ENCODE measurements at regions not wholly inside any gene's neighbourhood (a gene's known extent, or its start where the extent isn't known, plus 50 kb on each side); places are given as distances from the start of the nearest gene placed in this dataset.

- DNase-seq (ENCODE audit: low spot score): no peak
- intact Hi-C loops (cut with DNase I): no loop called here
These were observed 543.5 kb downstream of the LMO4 start for GRCh38 chr1:87872189-87872588.

DNA sequence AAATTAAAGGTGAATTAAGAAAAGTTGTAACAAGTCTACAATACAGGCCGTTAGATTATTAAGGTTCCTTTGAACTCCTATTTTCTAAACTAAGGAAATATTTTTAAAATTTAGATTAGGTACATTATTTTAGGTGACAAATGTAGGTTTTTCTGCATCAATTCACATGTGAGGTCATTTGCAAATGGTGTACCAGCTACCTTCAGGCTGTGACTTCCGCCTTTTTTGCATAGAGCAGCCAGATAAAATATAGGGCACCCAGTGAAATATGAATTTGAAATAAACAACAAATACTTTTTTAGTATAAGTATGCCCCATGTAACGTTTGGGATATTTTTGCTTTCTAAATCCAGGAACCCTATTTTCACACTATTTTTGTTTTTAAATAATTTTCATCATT is 544.0 kb downstream of the LMO4 start:
- intact Hi-C loops (cut with DNase I): no loop called here
- no peak for DNase-seq (ENCODE audit: low spot score)

- intact Hi-C loops (cut with DNase I): no loop called here
These were observed 550.2 kb downstream of the LMO4 start for GRCh38 chr1:87878873-87879272.

GRCh38 chr1:87880098-87880760 is 551.5 kb downstream of the LMO4 start:
- intact Hi-C loops (cut with DNase I): loop anchor here in 1 of 2 donors (5.0 kb wide), 1 partner anchor 827 kb away; no protein-coding TSS in a partner anchor
- DNase-seq (ENCODE audit: low spot score): no peak

More at GRCh38 chr1:87878873-87879272, 550.2 kb downstream of the LMO4 start:
- no peak for DNase-seq (ENCODE audit: low spot score)

DNA sequence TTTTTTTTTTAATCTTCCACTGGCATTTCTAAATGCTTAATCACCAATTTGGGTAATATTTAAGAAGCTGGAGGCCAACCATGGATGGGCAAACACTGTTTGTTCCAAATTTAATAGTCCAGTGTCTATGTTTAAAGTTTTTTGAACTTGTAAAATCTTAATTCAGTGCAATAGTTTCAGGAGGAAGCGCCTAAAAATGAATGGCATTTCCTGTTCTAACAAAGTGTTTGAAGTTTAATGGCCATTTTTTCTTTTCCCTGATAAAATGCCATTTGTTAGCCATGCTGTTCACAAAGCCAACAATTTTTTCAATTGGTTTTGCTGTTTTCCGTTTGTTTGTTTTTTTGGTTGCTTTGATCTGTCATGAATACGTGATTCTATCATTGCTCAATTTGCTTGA is 552.1 kb downstream of the LMO4 start:
- intact Hi-C loops (cut with DNase I): loop anchor here in 1 of 2 donors (5.0 kb wide), 1 partner anchor 827 kb away; no protein-coding TSS in a partner anchor
- DNase-seq (ENCODE audit: low spot score): no peak

DNA sequence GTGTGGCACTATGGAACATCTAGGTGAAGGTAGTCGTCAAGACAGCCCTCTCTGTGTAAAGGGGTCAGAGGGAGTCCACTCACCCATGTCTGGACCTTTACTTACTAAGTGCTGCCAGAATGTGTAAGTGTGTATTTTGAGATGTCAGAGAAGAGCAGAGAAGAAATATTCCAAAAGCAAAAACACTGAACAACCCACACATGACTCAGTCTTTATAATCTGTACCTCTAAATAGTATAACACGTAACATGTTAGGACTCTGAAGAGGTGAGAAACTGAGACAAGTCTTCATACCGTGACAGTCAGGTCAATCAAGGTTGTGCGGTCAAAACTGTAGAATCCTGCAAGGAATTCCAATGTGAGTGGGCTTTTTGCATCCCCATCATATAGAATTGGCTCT is 555.2 kb downstream of the LMO4 start:
- no peak for DNase-seq (ENCODE audit: low spot score)
- intact Hi-C loops (cut with DNase I): loop anchor here in 1 of 2 donors (5.0 kb wide), 1 partner anchor 823 kb away; no protein-coding TSS in a partner anchor

DNA sequence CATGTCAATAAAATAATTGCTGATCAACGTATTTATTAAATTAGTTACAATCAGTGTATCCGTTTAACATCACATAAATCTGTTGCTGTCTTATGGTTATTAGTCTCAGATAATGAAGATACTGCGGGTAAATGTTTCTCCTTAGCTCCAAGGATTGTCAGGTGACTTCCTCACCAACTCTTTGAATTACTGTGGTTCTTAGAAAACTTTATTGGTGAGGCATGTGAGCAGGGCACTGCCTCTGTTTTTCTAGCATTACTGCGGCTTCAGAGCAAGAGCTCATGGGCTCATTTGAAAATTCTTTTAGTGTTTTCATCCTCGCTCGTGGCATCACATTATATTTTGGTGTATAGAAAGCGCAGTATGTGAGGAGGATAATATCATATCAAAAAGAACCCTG is 555.9 kb downstream of the LMO4 start:
- intact Hi-C loops (cut with DNase I): loop anchor here in 1 of 2 donors (5.0 kb wide), 1 partner anchor 823 kb away; no protein-coding TSS in a partner anchor
- no peak for DNase-seq (ENCODE audit: low spot score)

DNA sequence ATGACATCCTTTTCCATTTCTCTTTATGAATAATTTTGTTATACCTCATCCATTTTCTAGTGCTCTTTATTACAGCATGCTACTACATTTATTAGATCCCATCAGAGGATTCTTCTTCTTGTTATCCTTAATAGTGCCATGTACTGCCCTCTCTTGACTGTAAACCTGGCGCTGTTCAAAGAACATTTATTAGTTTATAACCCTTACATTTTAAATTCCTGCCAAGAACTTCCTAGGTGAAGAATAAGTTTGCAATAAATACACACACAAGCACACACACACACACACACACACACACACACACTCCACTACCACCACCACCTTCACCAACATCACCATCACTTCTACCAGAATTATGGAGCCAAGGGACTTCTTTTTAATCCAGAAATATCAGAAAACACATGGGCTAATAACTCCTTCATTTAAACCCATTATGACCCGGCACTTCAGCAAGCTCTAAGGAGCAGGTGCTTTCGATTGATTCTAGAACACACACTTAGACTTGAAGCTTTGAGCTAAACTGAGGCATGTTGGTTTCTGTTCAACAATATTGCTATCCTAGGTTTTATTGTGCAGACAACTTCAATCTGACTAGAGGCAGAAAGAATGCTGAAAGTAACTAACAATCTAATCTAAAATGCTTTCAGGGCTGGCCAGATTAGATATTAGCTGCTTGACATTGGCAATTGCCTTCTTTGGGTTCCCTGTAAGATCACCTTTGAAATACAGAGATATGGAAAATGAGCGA is 556.8 kb downstream of the LMO4 start:
- intact Hi-C loops (cut with DNase I): no loop called here
- no peak for DNase-seq (ENCODE audit: low spot score)

GRCh38 chr1:87887100-87887499 is 558.4 kb downstream of the LMO4 start:
- no peak for DNase-seq (ENCODE audit: low spot score)
- intact Hi-C loops (cut with DNase I): no loop called here

DNA sequence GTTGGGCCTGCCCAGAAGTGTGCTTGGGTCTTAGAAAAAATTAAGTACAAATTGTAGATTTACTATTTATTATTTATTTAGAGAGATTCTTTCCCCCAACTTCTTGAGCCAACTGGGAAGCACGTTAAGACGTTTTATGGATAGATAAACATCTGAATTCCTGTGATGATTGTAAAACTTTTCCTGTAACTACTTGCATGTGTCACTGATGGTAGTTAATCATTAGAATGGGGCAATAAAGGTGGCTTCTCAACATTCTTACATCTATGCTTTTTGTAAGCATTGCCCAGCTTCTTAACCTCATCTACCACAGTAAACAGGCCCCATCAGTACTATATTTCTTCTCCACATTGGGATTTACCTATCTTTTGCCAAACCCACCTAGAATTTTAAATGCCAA is 559.8 kb downstream of the LMO4 start:
- no peak for DNase-seq (ENCODE audit: low spot score)
- intact Hi-C loops (cut with DNase I): no loop called here

DNA sequence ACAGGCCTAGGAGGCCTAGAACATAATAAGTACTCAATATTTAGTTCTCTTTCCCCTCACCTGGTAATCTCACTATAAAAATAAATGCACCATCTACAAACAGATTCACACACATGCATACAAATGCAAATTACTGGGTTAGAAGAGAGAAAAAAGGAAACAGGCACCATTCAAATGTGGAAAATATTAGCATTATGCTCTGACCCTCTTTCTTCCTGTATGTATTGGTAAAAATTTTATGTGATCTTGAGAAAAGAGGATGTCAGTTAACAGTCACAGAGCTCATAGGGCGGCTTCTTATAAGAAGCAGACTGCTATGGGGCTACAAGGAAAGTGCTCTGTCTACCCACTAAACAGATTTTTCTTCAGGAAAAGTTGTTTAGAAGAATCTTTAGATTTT is 565.4 kb downstream of the LMO4 start:
- intact Hi-C loops (cut with DNase I): no loop called here
- no peak for DNase-seq (ENCODE audit: low spot score)

DNA sequence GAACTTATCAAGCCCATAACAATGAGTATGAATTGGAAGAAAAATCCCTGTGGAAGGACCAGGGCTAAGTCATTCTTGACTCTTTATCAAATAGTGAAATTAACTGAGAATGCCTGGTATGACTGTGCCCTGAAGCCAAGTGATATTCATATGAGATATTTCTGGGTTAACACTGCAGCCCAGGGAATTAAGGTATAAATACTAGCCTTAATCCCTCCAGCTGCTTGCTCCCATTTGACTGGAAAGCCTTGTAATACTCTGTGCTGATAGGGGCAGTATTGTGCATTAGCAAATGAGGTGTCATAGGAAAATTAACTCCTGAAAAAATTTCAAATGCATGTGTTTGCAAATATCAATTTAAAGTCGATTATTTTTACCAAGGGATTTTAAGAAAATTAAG is 568.8 kb downstream of the LMO4 start:
- intact Hi-C loops (cut with DNase I): no loop called here

DNA sequence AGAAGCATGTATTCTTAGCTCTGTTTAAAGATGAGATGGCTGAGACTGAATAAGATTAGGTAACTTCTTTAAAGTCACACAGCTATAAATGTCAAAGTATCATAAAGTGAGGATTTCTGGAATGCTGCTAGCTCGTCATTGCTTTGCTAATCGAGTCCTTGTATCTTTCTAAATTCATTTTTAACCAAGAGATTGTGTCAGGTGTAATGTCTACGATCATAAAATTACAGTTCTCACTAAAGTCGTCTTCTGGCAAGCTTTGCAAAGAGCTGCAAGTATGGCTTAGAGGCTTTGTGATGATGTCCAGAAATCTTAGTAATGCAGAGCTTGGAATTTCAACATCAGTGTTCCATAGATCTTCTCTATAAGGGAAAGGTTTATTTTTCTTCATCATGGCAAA is 569.8 kb downstream of the LMO4 start:
- intact Hi-C loops (cut with DNase I): no loop called here
- no peak for DNase-seq (ENCODE audit: low spot score)

More for the DNA sequence above, 568.8 kb downstream of the LMO4 start:
- DNase-seq (ENCODE audit: low spot score): no peak

DNA sequence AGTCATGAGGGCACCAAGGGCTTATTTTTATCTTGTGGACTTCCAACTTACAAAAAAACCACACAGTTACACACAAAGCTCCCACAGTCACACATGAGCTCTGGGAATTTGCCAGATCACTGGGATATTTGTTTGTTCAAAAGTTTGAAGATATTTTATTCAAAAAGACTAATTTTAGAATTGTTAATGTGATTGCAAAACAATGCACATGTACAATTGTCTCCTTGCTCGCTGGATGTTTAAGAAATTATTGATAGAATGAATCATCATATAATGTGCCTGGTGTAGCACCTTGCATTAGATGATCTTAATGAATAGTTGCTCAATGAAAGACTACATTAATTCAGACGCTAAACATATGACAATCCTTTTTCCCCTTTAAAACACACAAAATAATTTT is 570.3 kb downstream of the LMO4 start:
- intact Hi-C loops (cut with DNase I): no loop called here
- no peak for DNase-seq (ENCODE audit: low spot score)

- no peak for DNase-seq (ENCODE audit: low spot score)
- intact Hi-C loops (cut with DNase I): no loop called here
These were observed 571.1 kb downstream of the LMO4 start for GRCh38 chr1:87899746-87900145.

- DNase-seq (ENCODE audit: low spot score): no peak
- intact Hi-C loops (cut with DNase I): no loop called here
These were observed 574.1 kb downstream of the LMO4 start for GRCh38 chr1:87902830-87903229.

DNA sequence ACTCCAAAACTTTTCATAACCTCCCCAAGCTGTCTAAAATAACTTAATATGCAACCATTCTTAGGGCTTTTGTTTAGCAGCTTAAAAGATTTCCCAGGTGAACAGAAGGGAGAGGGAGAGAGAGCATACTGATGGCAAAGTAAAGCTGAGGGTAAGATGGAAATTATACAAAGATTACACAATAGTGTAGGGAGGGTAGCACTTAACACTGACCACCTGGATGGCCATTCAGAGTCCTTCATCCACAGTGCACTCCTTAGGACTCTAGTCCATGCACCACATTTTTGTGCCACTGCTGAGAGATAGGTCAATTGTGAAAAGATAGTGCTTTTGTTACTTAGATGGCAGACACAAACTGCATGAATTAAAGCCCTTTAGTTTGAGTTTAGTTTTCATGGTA is 574.6 kb downstream of the LMO4 start:
- no peak for DNase-seq (ENCODE audit: low spot score)
- intact Hi-C loops (cut with DNase I): no loop called here

GRCh38 chr1:87904651-87905050 is 576.0 kb downstream of the LMO4 start:
- intact Hi-C loops (cut with DNase I): no loop called here

DNA sequence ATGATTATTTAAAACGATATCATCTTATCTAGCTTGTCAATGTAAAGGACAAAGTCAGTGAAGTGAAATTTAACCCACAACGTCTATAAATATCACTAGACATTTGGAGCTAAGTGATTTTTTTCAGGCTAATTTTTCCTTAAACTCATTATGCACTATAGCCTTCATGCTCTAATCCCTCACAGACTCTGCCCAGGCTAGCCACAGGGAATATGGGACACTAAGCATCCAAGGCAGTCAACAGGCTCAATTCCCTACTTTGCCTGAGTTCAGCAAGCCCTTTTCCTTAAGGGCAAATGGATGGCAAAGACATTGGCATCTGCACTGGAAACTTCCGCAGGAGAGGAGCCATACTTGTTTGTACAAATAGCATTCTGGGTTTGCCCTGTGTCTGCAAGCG is 577.0 kb downstream of the LMO4 start:
- intact Hi-C loops (cut with DNase I): no loop called here
- DNase-seq (ENCODE audit: low spot score): no peak

More at GRCh38 chr1:87904651-87905050, 576.0 kb downstream of the LMO4 start:
- DNase-seq (ENCODE audit: low spot score): no peak

- DNase-seq (ENCODE audit: low spot score): no peak
- intact Hi-C loops (cut with DNase I): no loop called here
These were observed 577.4 kb downstream of the LMO4 start for GRCh38 chr1:87906078-87906477.

DNA sequence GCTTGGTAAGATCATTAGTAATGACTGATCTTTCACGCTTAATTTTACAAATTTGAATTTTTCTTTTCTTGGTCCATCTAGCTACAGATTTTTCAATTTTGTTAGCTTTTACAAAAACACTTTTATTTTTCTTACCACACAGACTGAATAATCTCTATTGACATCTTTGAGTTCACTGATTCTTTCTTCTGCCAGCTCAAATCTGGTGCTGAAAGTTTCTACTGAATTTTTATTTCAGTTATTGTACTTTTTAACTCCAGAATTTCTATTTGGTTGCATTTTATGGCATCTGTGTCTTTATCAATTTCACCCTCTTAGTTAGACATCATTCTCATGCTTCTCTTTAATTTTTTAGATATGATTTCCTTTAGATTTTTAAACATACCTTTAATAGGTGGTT is 584.7 kb downstream of the LMO4 start:
- DNase-seq (ENCODE audit: low spot score): no peak
- intact Hi-C loops (cut with DNase I): no loop called here
